Fibroblast of pulmonary artery (primary cell): ENCODE measurements at regions not wholly inside any gene's neighbourhood (a gene's known extent, or its start where the extent isn't known, plus 50 kb on each side); places are given as distances from the start of the nearest gene placed in this dataset.

Experiments
- DNase-seq: peaks from one replicate; pipeline ENCODE4 v3.0.0-alpha.2; 2010; ENCODE audit warnings: low read depth
- H3K4me3 ChIP-seq: replicated peaks from 2 replicates; pipeline ENCODE4 v1.5.1; 2011; ENCODE audit warnings: low read depth, mild to moderate bottlenecking, control low read depth, low read length, moderate library complexity
- CTCF ChIP-seq: IDR thresholded peaks from 2 replicates; pipeline ENCODE4 v1.5.1; 2011; ENCODE audit warnings: mild to moderate bottlenecking, control low read depth, low read length, inconsistent platforms; ENCODE audit errors: missing control alignments

GRCh38 chr6:4603856-4604369 lies 172.3 kb upstream of the CDYL start:
- DNase-seq = no peak
- no peak for TF ChIP-seq CTCF
- no peak overlapping the region for H3K4me3 ChIP-seq

- H3K4me3 ChIP-seq = no peak overlapping the region
- peak; percentile 92 for DNase-seq
- no peak for TF ChIP-seq CTCF
These were observed 172.9 kb upstream of the CDYL start for GRCh38 chr6:4603291-4603690.

DNA sequence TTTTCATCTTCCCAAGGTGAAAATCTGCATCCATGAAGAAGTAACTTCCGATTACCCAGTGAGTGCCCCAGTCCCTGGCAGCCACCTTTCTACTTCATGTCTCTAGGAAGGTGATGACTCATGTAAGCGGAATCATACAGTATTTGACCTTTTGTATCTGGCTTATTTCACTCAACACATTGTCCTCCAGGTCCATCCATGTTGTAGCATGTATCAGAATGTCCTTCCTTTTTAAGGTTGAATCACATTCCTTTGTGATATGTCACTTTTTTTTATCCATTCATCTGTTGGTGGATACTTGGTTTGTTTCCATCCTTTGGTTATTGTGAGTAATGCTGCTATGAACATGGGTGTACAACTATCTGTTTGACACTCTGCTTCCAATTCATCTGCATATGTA lies 176.3 kb upstream of the CDYL start:
- H3K4me3 ChIP-seq = no peak overlapping the region
- peak; percentile 94 for DNase-seq
- TF ChIP-seq CTCF = no peak

- TF ChIP-seq CTCF = no peak
- no peak overlapping the region for H3K4me3 ChIP-seq
- no peak for DNase-seq
These were observed 177.7 kb upstream of the CDYL start for GRCh38 chr6:4598384-4598995.

DNA sequence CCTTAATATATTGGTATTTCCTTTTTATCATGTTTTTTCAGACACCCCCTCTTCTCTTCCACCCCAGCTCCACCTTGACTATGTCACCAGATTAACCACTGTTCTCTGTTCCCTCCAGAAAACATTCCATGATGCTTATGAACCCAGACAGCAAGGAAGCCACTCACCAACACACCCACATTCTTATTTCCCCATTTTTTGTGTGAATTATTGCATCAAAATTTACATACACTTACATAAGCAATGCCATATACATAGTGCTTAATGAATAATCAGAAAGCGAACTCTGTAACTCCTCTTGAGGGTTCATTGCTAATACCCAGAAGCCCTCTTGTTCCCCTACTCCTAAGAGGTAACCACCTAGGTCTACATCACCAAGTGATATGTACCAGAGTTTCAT lies 182.3 kb upstream of the CDYL start:
- no peak overlapping the region for H3K4me3 ChIP-seq
- no peak for TF ChIP-seq CTCF
- DNase-seq = no peak

DNA sequence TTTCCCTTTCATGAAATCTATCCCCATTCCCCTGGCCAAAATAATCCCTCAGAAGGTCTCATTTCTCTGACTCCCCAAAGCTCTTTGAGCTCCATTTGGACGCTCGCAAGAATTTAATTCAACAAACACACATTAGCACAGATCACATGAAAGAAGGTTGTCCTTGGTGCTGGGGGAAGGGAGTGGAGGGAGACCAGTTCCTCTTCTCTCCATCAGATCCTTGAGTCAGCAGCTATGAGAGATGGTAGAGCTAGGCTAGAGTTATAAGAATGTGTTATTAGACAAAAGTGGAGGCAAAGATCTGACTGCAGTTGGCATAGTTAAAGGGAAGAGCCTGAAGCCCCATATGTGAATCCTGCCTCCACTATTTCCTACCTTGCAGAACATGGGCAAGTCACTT lies 184.2 kb upstream of the CDYL start:
- H3K4me3 ChIP-seq = no peak overlapping the region
- no peak for TF ChIP-seq CTCF

DNA sequence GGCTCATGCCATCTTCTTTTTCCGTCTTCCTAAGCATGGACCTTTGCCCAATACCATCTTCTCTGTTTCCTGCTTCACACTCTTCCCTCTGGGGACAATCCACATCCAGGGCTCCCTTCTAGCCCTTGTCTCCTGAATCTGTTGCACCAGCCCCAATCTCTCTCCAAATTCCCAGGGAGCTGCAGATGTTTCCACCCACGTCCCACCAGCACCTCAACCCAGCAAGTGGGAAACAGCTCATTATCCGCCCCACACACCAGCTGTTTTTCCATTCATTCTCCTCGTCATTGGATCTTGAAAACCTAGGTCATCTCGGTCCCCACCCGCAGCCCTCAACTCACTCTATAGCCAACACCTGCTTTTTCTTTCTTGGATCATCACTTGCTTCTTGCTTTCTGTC lies 185.0 kb upstream of the CDYL start:
- no peak for DNase-seq
- H3K4me3 ChIP-seq = no peak overlapping the region
- no peak for TF ChIP-seq CTCF

More for the DNA sequence above, 184.2 kb upstream of the CDYL start:
- no peak for DNase-seq
